OCI-LY3 (cell line): ENCODE measurements at regions not wholly inside any gene's neighbourhood (a gene's known extent, or its start where the extent isn't known, plus 50 kb on each side); places are given as distances from the start of the nearest gene placed in this dataset.

ENCODE experiments used
- H2AFZ ChIP-seq: fragments of 200-600, 300-600 bp; shearing (Covaris generic); 2 replicates; pipeline ENCODE4 v1.6.0; 2014; ENCODE audit warnings: antibody characterized with exemption, low read depth, low read length
- H3K27ac ChIP-seq: fragments of 200-600, 300-600 bp; sonication (generic); 2 replicates; pipeline ENCODE4 v1.5.1; 2014; ENCODE audit warnings: mild to moderate bottlenecking, low read length, moderate library complexity, mixed read lengths
- H3K27me3 ChIP-seq: fragments of 200-600, 300-600 bp; sonication (generic); 2 replicates; pipeline ENCODE4 v1.6.1; 2014; ENCODE audit warnings: low read depth, low read length, mixed read lengths
- H3K36me3 ChIP-seq: fragments of 200-600, 300-600 bp; sonication (generic); replicated peaks from 2 replicates; pipeline ENCODE3; 2014; ENCODE audit warnings: low read depth, low read length, mixed read lengths
- H3K4me1 ChIP-seq: fragments of 300-600, 200-600 bp; sonication (generic); 2 replicates; pipeline ENCODE4 v1.6.1; 2014; ENCODE audit warnings: low read length, mixed read lengths
- H3K4me2 ChIP-seq: fragments of 200-600, 300-600 bp; sonication (generic); 2 replicates; pipeline ENCODE4 v1.6.1; 2014; ENCODE audit warnings: low read length, mixed read lengths
- H3K4me3 ChIP-seq: fragments of 300-600, 200-600 bp; sonication (generic); 2 replicates; pipeline ENCODE4 v1.5.1; 2014; ENCODE audit warnings: antibody characterized with exemption, mild to moderate bottlenecking, low read length, moderate library complexity
- H3K79me2 ChIP-seq: fragments of 300-600, 200-600 bp; shearing (Covaris generic); 2 replicates; pipeline ENCODE4 v1.6.1; 2014; ENCODE audit warnings: mild to moderate bottlenecking, low read length, mixed read lengths
- H3K9ac ChIP-seq: fragments of 300-600, 200-600 bp; shearing (Covaris generic); 2 replicates; pipeline ENCODE4 v1.6.0; 2014; ENCODE audit warnings: mild to moderate bottlenecking, low read length, moderate library complexity
- H3K9me3 ChIP-seq: fragments of 200-600, 300-600 bp; shearing (Covaris generic); 2 replicates; pipeline ENCODE4 v1.6.1; 2014; ENCODE audit warnings: low read length, mixed read lengths; ENCODE audit not compliant: insufficient read depth
- H4K20me1 ChIP-seq: fragments of 200-600, 300-600 bp; sonication (generic); 2 replicates; pipeline ENCODE4 v1.6.1; 2016; ENCODE audit warnings: low read length, mixed read lengths; ENCODE audit not compliant: insufficient read depth
- EZH2phosphoT487 ChIP-seq: fragments of 200-600 bp; shearing (Covaris generic); IDR thresholded peaks from 2 replicates; pipeline ENCODE4 v1.6.1; 2018; ENCODE audit warnings: antibody characterized with exemption, mixed run types, low read depth
- TF ChIP-seq, protein P1 (sequence below): fragments of 200-600, 300-600 bp; sonication (generic); IDR thresholded peaks from 2 replicates; pipeline ENCODE4 v1.5.1; 2014; ENCODE audit warnings: antibody characterized with exemption, low read length, low read depth

DNA sequence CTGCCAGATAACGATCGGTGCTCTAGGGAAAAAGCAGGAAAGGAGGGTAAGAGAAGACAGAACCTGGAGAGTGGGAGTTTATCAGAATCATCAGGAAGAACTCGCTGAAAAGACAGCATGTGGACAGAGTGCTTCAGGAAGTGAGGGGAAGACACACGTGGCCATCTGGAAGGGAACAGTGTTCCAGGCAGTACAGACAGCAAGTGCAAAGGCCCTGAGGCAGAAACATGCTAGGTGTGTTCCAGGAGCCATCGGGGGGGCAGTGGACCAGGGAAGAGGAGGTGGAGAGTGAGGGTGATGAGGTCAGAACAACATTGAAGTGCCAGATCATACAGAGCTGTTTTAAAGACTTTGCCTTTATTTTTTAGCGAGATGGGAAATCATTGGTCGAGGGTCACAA is 354.3 kb upstream of the CNR1 start:
- no peak overlapping the region for H3K9ac ChIP-seq
- no peaks in the 10 kb centered on the region for H3K9me3 ChIP-seq
- TF ChIP-seq, protein P1, sequence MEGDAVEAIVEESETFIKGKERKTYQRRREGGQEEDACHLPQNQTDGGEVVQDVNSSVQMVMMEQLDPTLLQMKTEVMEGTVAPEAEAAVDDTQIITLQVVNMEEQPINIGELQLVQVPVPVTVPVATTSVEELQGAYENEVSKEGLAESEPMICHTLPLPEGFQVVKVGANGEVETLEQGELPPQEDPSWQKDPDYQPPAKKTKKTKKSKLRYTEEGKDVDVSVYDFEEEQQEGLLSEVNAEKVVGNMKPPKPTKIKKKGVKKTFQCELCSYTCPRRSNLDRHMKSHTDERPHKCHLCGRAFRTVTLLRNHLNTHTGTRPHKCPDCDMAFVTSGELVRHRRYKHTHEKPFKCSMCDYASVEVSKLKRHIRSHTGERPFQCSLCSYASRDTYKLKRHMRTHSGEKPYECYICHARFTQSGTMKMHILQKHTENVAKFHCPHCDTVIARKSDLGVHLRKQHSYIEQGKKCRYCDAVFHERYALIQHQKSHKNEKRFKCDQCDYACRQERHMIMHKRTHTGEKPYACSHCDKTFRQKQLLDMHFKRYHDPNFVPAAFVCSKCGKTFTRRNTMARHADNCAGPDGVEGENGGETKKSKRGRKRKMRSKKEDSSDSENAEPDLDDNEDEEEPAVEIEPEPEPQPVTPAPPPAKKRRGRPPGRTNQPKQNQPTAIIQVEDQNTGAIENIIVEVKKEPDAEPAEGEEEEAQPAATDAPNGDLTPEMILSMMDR = no peak
- no peak for TF ChIP-seq EZH2phosphoT487
- H3K79me2 ChIP-seq = no peaks in the 10 kb centered on the region
- H4K20me1 ChIP-seq = no peaks in the 10 kb centered on the region
- no peak overlapping the region for H3K4me3 ChIP-seq
- no peaks in the 10 kb centered on the region for H3K36me3 ChIP-seq
- no peak overlapping the region for H2AFZ ChIP-seq
- no peaks in the 10 kb centered on the region for H3K27me3 ChIP-seq
- no peak overlapping the region for H3K27ac ChIP-seq
- no peaks in the 10 kb centered on the region for H3K4me1 ChIP-seq
- no peak overlapping the region for H3K4me2 ChIP-seq

DNA sequence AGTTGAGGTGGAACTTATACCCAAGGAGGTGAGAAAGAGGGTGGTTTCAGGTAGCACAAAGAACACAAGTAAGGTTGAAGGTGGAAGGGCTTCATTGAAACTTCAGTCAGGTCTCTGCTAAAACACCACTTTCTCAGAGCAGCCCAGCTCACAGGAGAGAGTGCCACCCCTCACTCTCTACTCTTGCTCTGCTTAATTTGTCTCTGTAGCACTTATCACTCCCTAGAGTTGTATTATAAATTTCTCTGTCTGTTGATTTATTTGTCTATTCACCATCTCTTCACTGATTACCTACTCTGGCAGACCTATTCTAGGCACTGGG is 353.8 kb upstream of the CNR1 start:
- no peak overlapping the region for H3K4me2 ChIP-seq
- H3K27ac ChIP-seq = no peak overlapping the region
- H3K79me2 ChIP-seq = no peaks in the 10 kb centered on the region
- TF ChIP-seq EZH2phosphoT487 = no peak
- TF ChIP-seq, protein P1 = no peak
- H3K4me3 ChIP-seq = no peak overlapping the region
- H2AFZ ChIP-seq = no peak overlapping the region
- H3K4me1 ChIP-seq = no peaks in the 10 kb centered on the region
- H3K36me3 ChIP-seq = no peaks in the 10 kb centered on the region
- no peak overlapping the region for H3K9ac ChIP-seq
- no peaks in the 10 kb centered on the region for H3K27me3 ChIP-seq
- no peaks in the 10 kb centered on the region for H4K20me1 ChIP-seq
- no peaks in the 10 kb centered on the region for H3K9me3 ChIP-seq

DNA sequence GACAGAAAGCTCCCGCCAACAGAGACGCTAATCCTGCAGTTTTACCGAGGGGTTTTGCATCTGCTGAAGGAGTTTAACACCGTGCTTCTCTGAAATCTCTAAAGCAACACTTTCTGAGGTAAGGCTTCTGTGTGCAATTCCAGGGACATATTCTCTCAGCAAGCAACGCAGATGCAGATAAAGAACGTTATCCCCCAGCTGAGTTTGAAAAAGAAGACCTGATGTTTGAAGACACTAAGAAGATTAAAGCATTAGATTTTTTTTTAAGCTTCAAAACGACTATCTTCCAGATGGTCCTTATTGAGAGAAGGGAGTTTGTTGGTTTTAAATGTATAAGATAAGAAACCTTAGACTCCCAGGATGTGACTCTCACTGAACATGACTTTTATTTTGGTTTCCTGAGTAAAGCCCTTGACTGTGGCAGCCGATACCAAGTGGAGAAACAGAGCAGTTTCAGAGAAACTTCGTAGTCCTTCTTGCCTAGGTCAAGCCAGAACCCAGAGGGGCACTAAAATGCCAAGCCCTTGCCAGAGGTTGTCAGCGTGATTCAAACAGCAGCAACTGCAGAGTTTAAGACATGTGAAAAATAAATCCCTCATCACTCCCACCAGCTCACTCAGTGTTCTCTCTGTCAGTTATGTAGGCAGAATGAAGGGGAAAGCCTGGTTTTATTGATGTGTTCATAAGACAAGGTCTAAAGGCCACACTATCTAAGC is 353.3 kb upstream of the CNR1 start:
- Histone ChIP-seq H3K9me3 (no peaks in the 10 kb centered on the region), H3K36me3 (no peaks in the 10 kb centered on the region), H3K4me1 (no peaks in the 10 kb centered on the region), H3K9ac (no peak overlapping the region), H3K4me2 (no peak overlapping the region), H3K4me3 (no peak overlapping the region), H2AFZ (no peak overlapping the region), H4K20me1 (no peaks in the 10 kb centered on the region), H3K79me2 (no peaks in the 10 kb centered on the region), H3K27ac (no peak overlapping the region), H3K27me3 (no peaks in the 10 kb centered on the region)
- TF ChIP-seq EZH2phosphoT487 = no peak
- TF ChIP-seq, protein P1 = no peak

DNA sequence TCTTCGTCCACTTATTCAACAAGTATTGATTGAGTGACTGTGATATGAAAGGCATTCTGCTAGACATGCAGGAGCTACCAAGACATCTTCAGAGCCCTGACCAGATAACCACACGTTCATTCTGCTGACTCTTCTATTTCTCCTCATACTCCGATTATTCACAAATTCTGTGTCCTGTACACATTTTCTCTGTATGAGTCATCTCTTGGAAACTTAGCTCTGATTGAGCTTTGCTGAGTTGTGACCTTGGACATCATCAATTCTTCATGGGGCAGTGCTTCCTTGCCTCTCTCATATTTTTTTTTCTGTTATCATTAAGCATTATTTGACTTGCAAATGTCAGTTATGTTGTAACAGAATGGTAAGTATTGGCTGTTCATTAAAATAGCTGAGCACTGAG is 351.6 kb upstream of the CNR1 start:
- no peaks in the 10 kb centered on the region for H3K79me2 ChIP-seq
- no peak overlapping the region for H2AFZ ChIP-seq
- no peaks in the 10 kb centered on the region for H4K20me1 ChIP-seq
- no peak overlapping the region for H3K4me2 ChIP-seq
- no peak overlapping the region for H3K9ac ChIP-seq
- H3K4me1 ChIP-seq = no peaks in the 10 kb centered on the region
- no peaks in the 10 kb centered on the region for H3K27me3 ChIP-seq
- no peaks in the 10 kb centered on the region for H3K36me3 ChIP-seq
- H3K27ac ChIP-seq = no peak overlapping the region
- no peak overlapping the region for H3K4me3 ChIP-seq
- no peaks in the 10 kb centered on the region for H3K9me3 ChIP-seq
- no peak for TF ChIP-seq EZH2phosphoT487
- TF ChIP-seq, protein P1 = no peak
